WTC11 (cell line): ENCODE measurements at regions not wholly inside any gene's neighbourhood (a gene's known extent, or its start where the extent isn't known, plus 50 kb on each side); places are given as distances from the start of the nearest gene placed in this dataset.

Experiments used
- ATAC-seq: fragments of 200-7000 bp; cut with Tn5 transposase; 2 replicates; pipeline ENCODE4 v1.10.0; 2021; ENCODE audit warnings: mild to moderate bottlenecking, moderate library complexity
- CTCF ChIA-PET: fragments of 300-600 bp; sonication (Branson Sonifier 250); formaldehyde crosslinking; loops from one replicate; lab custom pipeline; 2021; ENCODE audit warnings: antibody characterized with exemption; lab: Charles Lee
- POLR2A ChIA-PET: fragments of 350-600 bp; sonication (Branson Sonifier 250); formaldehyde crosslinking; loops from one replicate; lab custom pipeline; 2021; ENCODE audit warnings: antibody characterized with exemption; lab: Charles Lee
- DNase-seq: peaks from one replicate; pipeline ENCODE4 v3.0.0; 2021; ENCODE audit warnings: low spot score
- H3K27ac Mint-ChIP-seq: 2 replicates; pipeline ENCODE4 v1.8.0; 2021; ENCODE audit warnings: mixed read lengths
- H3K27me3 Mint-ChIP-seq: 2 replicates; pipeline ENCODE4 v1.8.0; 2021; ENCODE audit warnings: low read depth, mild to moderate bottlenecking, moderate library complexity, mixed read lengths
- H3K36me3 Mint-ChIP-seq: 2 replicates; pipeline ENCODE4 v1.8.0; 2021; ENCODE audit warnings: mixed read lengths
- H3K4me1 Mint-ChIP-seq: 2 replicates; pipeline ENCODE4 v1.8.0; 2022; ENCODE audit warnings: mixed read lengths
- H3K4me3 Mint-ChIP-seq: 2 replicates; pipeline ENCODE4 v1.8.0; 2021; ENCODE audit warnings: mild to moderate bottlenecking, moderate library complexity, mixed read lengths
- H3K9me3 Mint-ChIP-seq: 2 replicates; pipeline ENCODE4 v1.8.0; 2021; ENCODE audit warnings: mixed read lengths
- AR ChIP-seq: fragments of 250-450 bp; sonication (Bioruptor Pico); IDR thresholded peaks from 2 replicates; pipeline ENCODE4 v1.9.0; 2021; ENCODE audit warnings: mild to moderate bottlenecking
- ATF1 ChIP-seq: sonication (generic); formaldehyde crosslinking; IDR thresholded peaks from 2 replicates; pipeline ENCODE4 v1.8.1; 2023; ENCODE audit warnings: mild to moderate bottlenecking, moderate library complexity, missing genetic modification reagents
- CREB1 ChIP-seq: sonication (generic); formaldehyde crosslinking; IDR thresholded peaks from 2 replicates; pipeline ENCODE4 v1.8.0; 2023; ENCODE audit warnings: mild to moderate bottlenecking, missing genetic modification reagents
- E2F5 ChIP-seq: sonication (generic); formaldehyde crosslinking; IDR thresholded peaks from 2 replicates; pipeline ENCODE4 v1.8.1; 2022; ENCODE audit warnings: mild to moderate bottlenecking, moderate library complexity, missing genetic modification reagents
- ESRRA ChIP-seq: sonication (generic); formaldehyde crosslinking; IDR thresholded peaks from 2 replicates; pipeline ENCODE4 v1.8.1; 2022; ENCODE audit warnings: mild to moderate bottlenecking, missing genetic modification reagents, borderline replicate concordance
- FOXK1 ChIP-seq: sonication (generic); formaldehyde crosslinking; IDR thresholded peaks from 2 replicates; pipeline ENCODE4 v1.8.0; 2022; ENCODE audit warnings: mild to moderate bottlenecking, moderate library complexity, missing genetic modification reagents
- IRF1 ChIP-seq: sonication (generic); formaldehyde crosslinking; IDR thresholded peaks from 2 replicates; pipeline ENCODE4 v1.8.0; 2023; ENCODE audit warnings: missing genetic modification reagents
- MXD4 ChIP-seq: fragments of 250-450 bp; sonication (Bioruptor Pico); IDR thresholded peaks from 2 replicates; pipeline ENCODE4 v1.8.0; 2021; ENCODE audit warnings: mild to moderate bottlenecking, moderate library complexity, borderline replicate concordance
- MYBL2 ChIP-seq: sonication (generic); formaldehyde crosslinking; IDR thresholded peaks from 2 replicates; pipeline ENCODE4 v1.8.1; 2023; ENCODE audit warnings: mild to moderate bottlenecking, moderate library complexity, missing genetic modification reagents
- NFYB ChIP-seq: sonication (generic); formaldehyde crosslinking; conservative IDR thresholded peaks from 2 replicates; pipeline ENCODE4 v1.8.0; 2022; ENCODE audit warnings: low read depth, missing genetic modification reagents
- NR2C2 ChIP-seq: sonication (generic); formaldehyde crosslinking; IDR thresholded peaks from 2 replicates; pipeline ENCODE4 v1.8.0; 2022; ENCODE audit warnings: mild to moderate bottlenecking, missing genetic modification reagents
- RORB ChIP-seq: fragments of 250-450 bp; sonication (Bioruptor Pico); IDR thresholded peaks from 2 replicates; pipeline ENCODE4 v1.9.0; 2021; ENCODE audit warnings: mild to moderate bottlenecking
- SMAD4 ChIP-seq: sonication (generic); formaldehyde crosslinking; IDR thresholded peaks from 2 replicates; pipeline ENCODE4 v1.8.0; 2022; ENCODE audit warnings: mild to moderate bottlenecking, missing genetic modification reagents
- SP1 ChIP-seq: sonication (generic); formaldehyde crosslinking; conservative IDR thresholded peaks from 2 replicates; pipeline ENCODE4 v1.8.1; 2022; ENCODE audit warnings: missing genetic modification reagents
- STAT6 ChIP-seq: sonication (generic); formaldehyde crosslinking; conservative IDR thresholded peaks from 2 replicates; pipeline ENCODE4 v1.8.1; 2023; ENCODE audit warnings: mild to moderate bottlenecking, low read depth, missing genetic modification reagents, moderate library complexity
- ZBTB21 ChIP-seq: sonication (generic); formaldehyde crosslinking; IDR thresholded peaks from 2 replicates; pipeline ENCODE4 v1.8.1; 2023; ENCODE audit warnings: mild to moderate bottlenecking, missing genetic modification reagents, borderline replicate concordance
- ZNF121 ChIP-seq: sonication (generic); formaldehyde crosslinking; IDR thresholded peaks from 2 replicates; pipeline ENCODE4 v1.8.0; 2023; ENCODE audit warnings: missing genetic modification reagents
- ZSCAN18 ChIP-seq: fragments of 250-450 bp; sonication (Bioruptor Pico); IDR thresholded peaks from 2 replicates; pipeline ENCODE4 v2.1.2; 2022; ENCODE audit warnings: mild to moderate bottlenecking, moderate library complexity
- TF ChIP-seq, protein P1 (sequence below): sonication (generic); formaldehyde crosslinking; IDR thresholded peaks from 2 replicates; pipeline ENCODE4 v1.8.0; 2022; ENCODE audit warnings: mild to moderate bottlenecking, missing genetic modification reagents
- TF ChIP-seq, protein P2 (sequence below): sonication (generic); formaldehyde crosslinking; IDR thresholded peaks from 2 replicates; pipeline ENCODE4 v1.8.1; 2023; ENCODE audit warnings: mild to moderate bottlenecking, moderate library complexity, missing genetic modification reagents

- no peak for ATAC-seq
- ChIA-PET POLR2A (no interaction called here), CTCF (no interaction called here)
- Mint-ChIP-seq H3K27me3 (peaks cover 3% of the 10 kb centered on the region; the same call in 1 of the 2 replicates), H3K27ac (no peak overlapping the region), H3K9me3 (peaks cover 17% of the 10 kb centered on the region), H3K4me3 (no peak overlapping the region), H3K4me1 (no peaks in the 10 kb centered on the region), H3K36me3 (peaks cover 4% of the 10 kb centered on the region; the same call in 1 of the 2 replicates)
- TF ChIP-seq, protein P1, sequence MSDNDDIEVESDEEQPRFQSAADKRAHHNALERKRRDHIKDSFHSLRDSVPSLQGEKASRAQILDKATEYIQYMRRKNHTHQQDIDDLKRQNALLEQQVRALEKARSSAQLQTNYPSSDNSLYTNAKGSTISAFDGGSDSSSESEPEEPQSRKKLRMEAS = no peak
- no peak for TF ChIP-seq NFYB (CRISPR knock-in tag)
- no peak for TF ChIP-seq FOXK1 (CRISPR knock-in tag)
- no peak for TF ChIP-seq AR (CRISPR knock-in tag)
- TF ChIP-seq ZBTB21 (CRISPR knock-in tag) = no peak
- TF ChIP-seq, protein P2, sequence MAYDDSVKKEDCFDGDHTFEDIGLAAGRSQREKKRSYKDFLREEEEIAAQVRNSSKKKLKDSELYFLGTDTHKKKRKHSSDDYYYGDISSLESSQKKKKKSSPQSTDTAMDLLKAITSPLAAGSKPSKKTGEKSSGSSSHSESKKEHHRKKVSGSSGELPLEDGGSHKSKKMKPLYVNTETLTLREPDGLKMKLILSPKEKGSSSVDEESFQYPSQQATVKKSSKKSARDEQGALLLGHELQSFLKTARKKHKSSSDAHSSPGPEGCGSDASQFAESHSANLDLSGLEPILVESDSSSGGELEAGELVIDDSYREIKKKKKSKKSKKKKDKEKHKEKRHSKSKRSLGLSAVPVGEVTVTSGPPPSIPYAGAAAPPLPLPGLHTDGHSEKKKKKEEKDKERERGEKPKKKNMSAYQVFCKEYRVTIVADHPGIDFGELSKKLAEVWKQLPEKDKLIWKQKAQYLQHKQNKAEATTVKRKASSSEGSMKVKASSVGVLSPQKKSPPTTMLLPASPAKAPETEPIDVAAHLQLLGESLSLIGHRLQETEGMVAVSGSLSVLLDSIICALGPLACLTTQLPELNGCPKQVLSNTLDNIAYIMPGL = no peak
- TF ChIP-seq NR2C2 (CRISPR knock-in tag) = no peak
- TF ChIP-seq ZNF121 (CRISPR knock-in tag) = no peak
- TF ChIP-seq RORB (CRISPR knock-in tag) = no peak
- no peak for TF ChIP-seq ZSCAN18 (CRISPR knock-in tag)
- TF ChIP-seq SMAD4 (CRISPR knock-in tag) = no peak
- TF ChIP-seq MYBL2 (CRISPR knock-in tag) = no peak
- no peak for DNase-seq
Observed at GRCh38 chr20:40835321-40835720, 146.3 kb upstream of the MAFB start.

DNA sequence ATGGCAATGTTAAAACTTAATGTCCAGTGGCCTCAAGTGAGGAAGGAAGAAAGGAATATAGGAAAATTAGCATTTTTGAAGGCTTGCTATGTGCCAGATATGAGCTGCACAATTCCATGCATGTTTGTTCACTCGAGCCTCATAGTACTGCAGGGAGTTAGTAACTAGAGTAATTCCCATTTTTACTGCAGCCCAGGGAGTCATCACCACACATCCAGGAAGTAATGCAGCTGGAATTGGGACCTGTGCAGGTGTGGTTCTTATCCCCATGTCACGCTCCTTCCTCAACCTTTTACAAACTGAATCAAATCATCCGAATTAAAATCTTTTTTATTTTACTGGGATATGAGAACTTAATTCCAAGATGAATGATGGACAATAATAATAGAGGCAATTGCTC, 149.5 kb upstream of the MAFB start:
- ChIA-PET CTCF (interaction anchor here (1.1 kb wide), 1 partner anchor 41 kb away, joined by 4 read pairs; no protein-coding TSS in a partner anchor), POLR2A (interaction anchor here (0.7 kb wide), 1 partner anchor 26 kb away, joined by 3 read pairs; no protein-coding TSS in a partner anchor)
- ATAC-seq = no peak
- H3K9me3 Mint-ChIP-seq = peaks cover 27% of the 10 kb centered on the region
- H3K4me1 Mint-ChIP-seq = no peaks in the 10 kb centered on the region
- peaks cover 9% of the 10 kb centered on the region; the same call in 1 of the 2 replicates for H3K36me3 Mint-ChIP-seq
- H3K4me3 Mint-ChIP-seq = no peak overlapping the region
- peaks cover 3% of the 10 kb centered on the region; the same call in 1 of the 2 replicates for H3K27me3 Mint-ChIP-seq
- no peak overlapping the region for H3K27ac Mint-ChIP-seq
- TF ChIP-seq STAT6 (CRISPR knock-in tag) (no peak), MXD4 (CRISPR knock-in tag) (no peak), ESRRA (CRISPR knock-in tag) (no peak), ATF1 (CRISPR knock-in tag) (no peak), E2F5 (CRISPR knock-in tag) (no peak), CREB1 (CRISPR knock-in tag) (no peak), SP1 (CRISPR knock-in tag) (no peak), IRF1 (no peak)
- TF ChIP-seq, all 79 proteins: peak for 0
- DNase-seq = no peak
